Activated T-helper 2 cell treated with anti-CD3 and anti-CD28 coated beads, Interferon-gamma antibody, Interleukin-2, Interleukin-4, amounts not matched to agents 10 μg/mL and 5 μg/mL and 100 μg/mL, durations not matched to agents 14 hours and 24 hours and 36 hours (primary cell): ENCODE measurements at regions not wholly inside any gene's neighbourhood (a gene's known extent, or its start where the extent isn't known, plus 50 kb on each side); places are given as distances from the start of the nearest gene placed in this dataset.
"Not testable (repeated sequence)": the region's sequence is repeated elsewhere in the genome, so short reads cannot be mapped to it uniquely, and the experiment has no call there.

ENCODE experiments used
- DNase-seq: peaks from one replicate; pipeline ENCODE4 v3.0.0; 2021; ENCODE audit warnings: low spot score
- H3K27ac Mint-ChIP-seq: one replicate; pipeline ENCODE4 v1.8.0; 2021; ENCODE audit warnings: mixed read lengths
- H3K27me3 Mint-ChIP-seq: one replicate; pipeline ENCODE4 v1.8.0; 2021; ENCODE audit warnings: low read depth, mixed read lengths
- H3K36me3 Mint-ChIP-seq: one replicate; pipeline ENCODE4 v1.8.0; 2021; ENCODE audit warnings: low read depth, mixed read lengths
- H3K4me1 Mint-ChIP-seq: one replicate; pipeline ENCODE4 v1.8.0; 2021; ENCODE audit warnings: low read depth, mixed read lengths
- H3K4me3 Mint-ChIP-seq: one replicate; pipeline ENCODE4 v1.8.0; 2021; ENCODE audit warnings: low read depth, mild to moderate bottlenecking, moderate library complexity, mixed read lengths
- H3K9me3 Mint-ChIP-seq: one replicate; pipeline ENCODE4 v1.8.0; 2021; ENCODE audit warnings: mixed read lengths
- intact Hi-C: fragments of 100-400 bp; cut with micrococcal nuclease; formaldehyde crosslinking; loops from one replicate; pipeline ENCODE4 v1.15.1; 2023

DNA sequence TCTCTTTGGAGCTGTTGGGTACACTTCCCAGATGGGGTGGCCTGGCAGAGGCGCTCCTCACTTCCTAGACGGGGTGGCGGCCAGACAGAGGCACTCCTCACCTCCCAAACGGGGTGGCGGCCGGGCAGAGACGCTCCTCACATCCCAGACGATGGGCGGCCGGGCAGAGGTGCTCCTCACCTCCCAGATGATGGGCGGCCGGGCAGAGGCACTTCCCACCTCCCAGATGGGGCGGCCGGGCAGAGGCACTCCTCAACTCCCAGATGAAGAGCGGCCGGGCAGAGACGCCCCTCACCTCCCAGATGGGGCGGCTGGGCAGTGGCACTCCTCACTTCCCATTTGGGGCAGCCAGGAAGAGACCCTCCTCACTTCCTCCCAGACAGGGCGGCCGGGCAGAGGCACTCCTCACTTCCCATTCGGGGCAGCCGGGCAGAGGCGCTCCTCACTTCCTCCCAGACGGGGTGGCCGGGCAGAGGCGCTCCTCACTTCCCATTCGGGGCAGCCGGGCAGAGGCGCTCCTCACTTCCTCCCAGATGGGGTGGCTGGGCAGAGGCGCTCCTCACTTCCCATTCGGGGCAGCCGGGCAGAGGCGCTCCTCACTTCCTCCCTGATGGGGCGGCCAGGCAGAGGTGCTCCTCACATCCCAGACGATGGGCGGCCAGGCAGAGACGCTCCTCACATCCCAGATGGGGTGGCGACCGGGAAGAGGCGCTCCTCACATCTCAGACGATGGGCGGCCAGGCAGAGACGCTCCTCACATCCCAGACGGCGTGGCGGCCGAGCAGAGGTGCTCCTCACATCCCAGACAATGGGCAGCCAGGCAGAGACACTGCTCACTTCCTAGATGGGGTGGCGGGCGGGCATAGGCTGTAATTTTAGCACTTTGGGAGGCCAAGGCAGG, 105.3 kb downstream of the ERMARD start:
- not testable (repeated sequence) for H3K4me3 Mint-ChIP-seq

DNA sequence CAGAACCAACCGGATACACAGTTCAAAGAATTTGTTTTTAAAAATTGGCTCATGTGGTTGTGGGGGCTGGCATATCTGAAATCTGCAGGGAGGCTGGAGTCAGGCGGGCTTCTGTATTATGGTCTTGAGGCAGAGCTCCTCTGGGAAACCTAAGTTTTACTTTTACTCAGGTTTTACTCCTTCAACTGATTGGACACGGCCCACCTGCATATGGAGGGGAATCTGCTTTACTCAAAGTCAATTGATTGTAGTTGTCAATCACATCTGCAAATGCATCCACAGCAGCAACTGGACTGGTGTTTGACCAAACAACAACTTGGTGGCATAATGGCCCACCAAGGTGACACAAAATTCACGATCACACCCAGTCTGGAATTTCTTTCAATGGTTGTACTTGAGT, 103.4 kb downstream of the ERMARD start:
- Mint-ChIP-seq H3K9me3 (peaks cover 6% of the 10 kb centered on the region), H3K4me1 (no peaks in the 10 kb centered on the region), H3K4me3 (no peak overlapping the region), H3K27me3 (no peaks in the 10 kb centered on the region), H3K36me3 (no peaks in the 10 kb centered on the region), H3K27ac (no peak overlapping the region)
- DNase-seq = no peak
- intact Hi-C loops = no loop called here

More for the DNA sequence above, 105.3 kb downstream of the ERMARD start:
- H3K9me3 Mint-ChIP-seq, H3K36me3 Mint-ChIP-seq, DNase-seq, H3K27me3 Mint-ChIP-seq, H3K27ac Mint-ChIP-seq, intact Hi-C loops, H3K4me1 Mint-ChIP-seq: not testable (repeated sequence)

DNA sequence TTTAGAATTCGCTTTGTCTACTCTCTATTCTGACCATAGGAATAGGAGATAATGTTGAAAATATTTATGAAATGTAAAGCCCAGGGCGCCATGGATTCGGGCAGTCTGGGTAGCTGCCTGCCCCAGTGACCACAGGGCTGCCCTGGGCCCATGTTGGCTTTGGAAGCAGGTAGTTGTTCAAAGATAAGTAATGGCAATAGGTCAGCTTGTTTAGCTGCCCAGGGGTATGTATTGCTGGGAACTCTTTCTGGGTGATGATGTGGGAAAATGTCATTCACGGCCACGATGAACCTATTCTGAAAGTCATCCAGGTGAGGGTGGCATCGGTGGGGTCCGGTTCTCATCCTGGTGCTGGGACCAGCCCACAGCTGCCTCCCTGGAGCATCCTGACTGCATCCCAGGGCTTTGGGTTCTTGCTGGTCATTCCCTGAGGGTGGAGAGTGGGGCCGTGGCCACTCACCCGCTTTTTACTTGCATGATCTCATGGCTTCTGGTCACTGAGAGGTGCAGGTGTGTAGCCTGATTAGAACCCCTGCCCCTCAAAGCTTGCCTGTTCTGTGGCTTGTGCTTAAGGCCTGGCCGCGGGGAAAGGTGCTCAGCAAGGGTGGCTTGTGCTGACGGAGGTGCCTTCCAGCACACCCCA, 102.8 kb downstream of the ERMARD start:
- DNase-seq = no peak
- no peaks in the 10 kb centered on the region for H3K27me3 Mint-ChIP-seq
- intact Hi-C loops = no loop called here
- H3K9me3 Mint-ChIP-seq = peaks cover 6% of the 10 kb centered on the region
- H3K36me3 Mint-ChIP-seq = no peaks in the 10 kb centered on the region
- no peaks in the 10 kb centered on the region for H3K4me1 Mint-ChIP-seq
- H3K4me3 Mint-ChIP-seq = no peak overlapping the region
- no peak overlapping the region for H3K27ac Mint-ChIP-seq

GRCh38 chr6:169853196-169854082, 102.0 kb downstream of the ERMARD start:
- intact Hi-C loops = no loop called here
- no peaks in the 10 kb centered on the region for H3K36me3 Mint-ChIP-seq
- no peak overlapping the region for H3K4me3 Mint-ChIP-seq
- DNase-seq = no peak
- no peaks in the 10 kb centered on the region for H3K4me1 Mint-ChIP-seq
- peaks cover 6% of the 10 kb centered on the region for H3K9me3 Mint-ChIP-seq
- H3K27me3 Mint-ChIP-seq = no peaks in the 10 kb centered on the region
- H3K27ac Mint-ChIP-seq = no peak overlapping the region

DNA sequence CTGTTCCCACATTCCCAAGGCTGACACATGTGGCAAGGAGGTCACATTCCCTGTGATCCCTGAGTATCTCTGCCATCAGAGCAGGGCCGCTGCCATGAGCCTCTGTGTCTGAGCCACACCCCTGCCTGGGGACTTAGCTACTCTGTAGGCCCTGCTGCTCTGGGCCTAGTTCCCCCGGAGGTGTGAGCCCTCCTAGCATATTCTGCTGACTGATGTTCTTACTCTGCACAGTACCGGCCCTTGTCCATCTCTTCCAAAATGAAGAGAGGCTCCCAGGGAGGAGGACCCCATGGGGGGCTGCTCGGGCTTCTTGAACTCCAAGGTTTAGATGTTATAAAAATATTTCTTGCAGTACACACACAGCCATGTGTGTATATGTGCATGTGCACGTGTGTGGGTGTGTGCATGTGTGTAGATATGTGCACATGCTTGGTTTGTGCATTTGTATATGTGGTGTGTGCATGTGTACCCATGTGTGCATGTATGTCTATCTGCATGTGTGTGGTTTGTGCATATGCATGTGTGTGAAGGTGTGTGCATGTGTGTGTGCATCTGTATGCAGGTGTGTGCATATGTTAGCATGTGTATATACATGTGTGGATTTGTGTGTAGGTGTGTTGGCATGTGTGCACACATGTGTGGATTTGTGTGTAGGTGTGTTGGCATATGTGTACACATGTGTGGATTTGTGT, 101.2 kb downstream of the ERMARD start:
- Mint-ChIP-seq H3K27ac (no peak overlapping the region), H3K4me1 (no peaks in the 10 kb centered on the region), H3K4me3 (no peak overlapping the region), H3K27me3 (no peaks in the 10 kb centered on the region), H3K36me3 (no peaks in the 10 kb centered on the region), H3K9me3 (peaks cover 6% of the 10 kb centered on the region)
- intact Hi-C loops = no loop called here
- DNase-seq = no peak

GRCh38 chr6:169851641-169852503, 100.5 kb downstream of the ERMARD start:
- peaks cover 6% of the 10 kb centered on the region for H3K9me3 Mint-ChIP-seq
- no peak overlapping the region for H3K4me3 Mint-ChIP-seq
- H3K4me1 Mint-ChIP-seq = no peaks in the 10 kb centered on the region
- H3K27ac Mint-ChIP-seq = no peak overlapping the region
- no peak for DNase-seq
- no peaks in the 10 kb centered on the region for H3K27me3 Mint-ChIP-seq
- intact Hi-C loops = no loop called here
- no peaks in the 10 kb centered on the region for H3K36me3 Mint-ChIP-seq

DNA sequence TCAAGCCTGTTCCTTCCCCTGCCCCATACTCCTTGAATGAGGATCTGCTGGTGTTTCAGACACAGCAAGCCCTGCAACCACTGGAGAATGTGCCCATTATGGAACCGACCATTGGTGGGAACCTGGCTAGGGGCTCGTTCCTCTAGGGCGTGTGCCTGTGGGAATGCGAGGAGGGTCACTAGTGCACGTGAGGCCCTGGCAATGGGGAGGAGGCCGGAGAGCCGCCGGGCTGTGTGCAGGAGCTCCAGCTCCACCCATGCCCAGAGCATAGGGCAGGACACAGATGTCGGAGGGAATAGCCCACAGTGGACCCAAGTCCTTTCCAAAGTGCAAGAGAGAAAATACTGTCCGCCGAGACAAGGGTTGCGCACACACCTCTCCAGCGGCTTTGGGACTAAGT, 99.3 kb downstream of the ERMARD start:
- H3K9me3 Mint-ChIP-seq = peaks cover 6% of the 10 kb centered on the region
- no peaks in the 10 kb centered on the region for H3K4me1 Mint-ChIP-seq
- no peaks in the 10 kb centered on the region for H3K36me3 Mint-ChIP-seq
- intact Hi-C loops = no loop called here
- H3K27ac Mint-ChIP-seq = no peak overlapping the region
- no peak overlapping the region for H3K4me3 Mint-ChIP-seq
- no peak for DNase-seq
- no peaks in the 10 kb centered on the region for H3K27me3 Mint-ChIP-seq

- no peak overlapping the region for H3K4me3 Mint-ChIP-seq
- no peak overlapping the region for H3K27ac Mint-ChIP-seq
- H3K4me1 Mint-ChIP-seq = no peaks in the 10 kb centered on the region
- H3K27me3 Mint-ChIP-seq = no peaks in the 10 kb centered on the region
- H3K9me3 Mint-ChIP-seq = peaks cover 6% of the 10 kb centered on the region
- intact Hi-C loops = no loop called here
- DNase-seq = no peak
- H3K36me3 Mint-ChIP-seq = no peaks in the 10 kb centered on the region
Observed at GRCh38 chr6:169850154-169850553, 98.7 kb downstream of the ERMARD start.

DNA sequence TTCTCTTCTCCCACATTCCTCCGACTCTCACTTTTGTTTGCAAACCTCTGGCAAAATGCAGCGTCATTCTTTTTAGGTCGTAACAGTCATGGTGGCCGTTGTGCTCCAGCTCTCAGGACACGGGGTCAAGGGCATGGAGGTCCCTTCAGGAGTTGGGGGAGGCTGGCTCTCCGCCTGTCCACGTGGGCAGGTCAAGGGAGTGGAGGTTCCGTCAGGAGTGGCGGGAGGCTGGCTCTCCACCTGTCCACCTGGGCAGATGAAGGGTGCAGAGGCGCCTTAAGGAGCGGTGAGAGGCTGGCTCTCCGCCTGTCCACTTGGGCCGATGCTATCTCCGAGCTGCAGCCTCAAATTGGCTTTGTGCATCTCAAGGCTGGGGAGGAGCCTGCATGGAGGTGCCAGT, 98.0 kb downstream of the ERMARD start:
- intact Hi-C loops = no loop called here
- no peak overlapping the region for H3K4me3 Mint-ChIP-seq
- no peak overlapping the region for H3K27ac Mint-ChIP-seq
- peaks cover 6% of the 10 kb centered on the region for H3K9me3 Mint-ChIP-seq
- no peaks in the 10 kb centered on the region for H3K27me3 Mint-ChIP-seq
- no peaks in the 10 kb centered on the region for H3K36me3 Mint-ChIP-seq
- DNase-seq = no peak
- no peaks in the 10 kb centered on the region for H3K4me1 Mint-ChIP-seq

- H3K9me3 Mint-ChIP-seq = peaks cover 6% of the 10 kb centered on the region
- no peaks in the 10 kb centered on the region for H3K36me3 Mint-ChIP-seq
- no peak overlapping the region for H3K27ac Mint-ChIP-seq
- DNase-seq = no peak
- H3K4me1 Mint-ChIP-seq = no peaks in the 10 kb centered on the region
- no peaks in the 10 kb centered on the region for H3K27me3 Mint-ChIP-seq
- intact Hi-C loops = no loop called here
- no peak overlapping the region for H3K4me3 Mint-ChIP-seq
Observed at GRCh38 chr6:169848946-169849345, 97.5 kb downstream of the ERMARD start.

DNA sequence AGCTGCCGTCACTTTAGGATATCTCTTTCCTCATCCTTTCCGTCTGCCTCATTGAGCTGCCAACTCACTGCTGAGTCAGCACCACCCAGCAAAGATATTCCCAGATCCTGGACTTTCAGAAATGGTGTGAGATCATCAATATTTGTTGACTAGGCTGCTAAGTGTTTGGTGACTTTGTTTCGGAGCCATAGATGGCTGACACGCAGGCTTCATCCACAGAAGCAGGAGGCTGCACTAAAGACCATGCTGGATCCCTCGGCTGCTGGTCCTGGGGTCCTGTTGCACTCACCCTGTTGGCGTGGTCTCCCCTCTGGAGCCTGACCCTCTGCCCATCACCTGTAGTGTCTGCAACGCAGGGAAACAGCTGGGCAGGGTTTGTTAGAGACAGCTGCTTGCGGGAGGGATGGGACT, 96.5 kb downstream of the ERMARD start:
- no peak overlapping the region for H3K27ac Mint-ChIP-seq
- no peak overlapping the region for H3K4me3 Mint-ChIP-seq
- no peaks in the 10 kb centered on the region for H3K27me3 Mint-ChIP-seq
- intact Hi-C loops = no loop called here
- no peaks in the 10 kb centered on the region for H3K4me1 Mint-ChIP-seq
- peaks cover 2% of the 10 kb centered on the region for H3K9me3 Mint-ChIP-seq
- DNase-seq = no peak
- no peaks in the 10 kb centered on the region for H3K36me3 Mint-ChIP-seq
